ENCODE measurements at regions not wholly inside any gene's neighbourhood (a gene's known extent, or its start where the extent isn't known, plus 50 kb on each side); places are given as distances from the start of the nearest gene placed in this dataset.

DNA sequence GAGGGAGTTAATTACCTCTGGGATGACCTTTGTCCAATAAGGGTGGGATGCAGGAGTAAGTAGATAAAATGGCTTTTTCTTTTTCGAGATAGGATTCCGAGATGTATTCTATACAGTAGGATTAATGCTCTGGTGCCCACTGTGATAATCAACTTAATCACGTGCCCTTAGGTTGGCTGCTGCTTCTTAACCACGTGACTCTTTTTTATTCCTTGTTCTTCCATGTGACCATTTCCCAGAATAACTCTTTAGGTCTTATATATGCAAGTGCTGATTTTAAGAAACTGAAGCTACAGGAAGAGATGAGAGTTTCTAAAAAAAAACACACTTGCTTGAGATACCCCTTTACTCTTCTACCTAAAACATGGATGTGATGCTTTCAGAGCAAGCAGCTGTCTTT lies 1628.9 kb downstream of the PCDH7 start:
- no peak for DNase-seq

DNA sequence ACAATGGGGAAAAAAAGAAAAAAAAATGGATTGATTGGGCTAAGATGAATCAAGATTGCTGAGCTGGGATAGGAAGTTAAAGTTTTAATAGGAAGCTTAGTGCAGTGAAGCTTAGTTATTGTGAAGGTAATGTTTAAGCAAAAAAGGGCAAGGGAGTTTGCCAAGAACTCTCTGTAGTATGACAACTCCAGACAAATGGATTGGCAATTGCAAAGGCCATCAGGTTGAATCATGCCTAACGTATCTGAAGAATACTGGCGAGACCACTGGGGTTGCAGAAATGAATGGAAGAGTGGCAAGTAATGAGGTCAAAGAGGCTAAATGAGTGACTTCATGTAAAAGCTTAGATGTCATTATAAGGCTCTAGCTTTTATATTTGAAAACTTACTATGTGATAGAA lies 1654.0 kb downstream of the PCDH7 start:
- no peak for DNase-seq

DNA sequence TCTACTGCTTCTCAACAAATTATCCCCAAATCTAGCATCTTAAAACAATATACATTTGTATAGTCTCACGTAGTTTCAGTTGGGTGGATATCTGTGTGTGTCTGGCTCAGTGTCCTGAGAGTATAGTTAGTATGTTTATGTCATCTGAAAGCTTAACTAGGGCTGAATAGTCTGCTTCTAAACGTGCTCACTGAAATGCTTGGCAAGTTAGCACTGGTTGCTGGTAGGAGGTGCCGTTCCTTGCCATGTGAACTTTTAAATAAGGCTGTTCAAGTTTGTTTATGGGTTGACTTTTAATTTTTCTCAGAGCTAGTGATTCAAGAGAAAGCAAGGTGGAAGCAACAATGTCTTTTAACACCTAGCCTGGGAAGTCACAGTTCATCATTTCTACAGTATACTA lies 1673.6 kb downstream of the PCDH7 start:
- DNase-seq: no peak

DNA sequence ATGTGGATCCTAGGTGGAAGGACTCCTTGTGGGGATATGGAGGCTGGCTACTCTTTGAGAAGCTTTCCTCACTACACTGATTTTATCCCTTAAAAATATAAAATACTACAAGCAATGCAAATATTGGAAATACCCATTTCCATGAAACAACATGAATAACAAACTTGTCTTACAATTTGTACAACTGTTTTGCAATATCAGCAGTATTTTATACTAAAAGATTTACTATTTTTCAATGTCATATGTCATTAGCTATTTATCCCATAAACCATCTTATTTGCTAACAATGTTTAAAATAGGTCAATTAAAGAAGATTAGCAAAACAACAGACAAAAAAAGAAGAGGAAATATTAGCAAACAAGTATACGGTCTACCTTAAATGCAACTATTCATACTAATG lies 1674.1 kb downstream of the PCDH7 start:
- DNase-seq: no peak

DNA sequence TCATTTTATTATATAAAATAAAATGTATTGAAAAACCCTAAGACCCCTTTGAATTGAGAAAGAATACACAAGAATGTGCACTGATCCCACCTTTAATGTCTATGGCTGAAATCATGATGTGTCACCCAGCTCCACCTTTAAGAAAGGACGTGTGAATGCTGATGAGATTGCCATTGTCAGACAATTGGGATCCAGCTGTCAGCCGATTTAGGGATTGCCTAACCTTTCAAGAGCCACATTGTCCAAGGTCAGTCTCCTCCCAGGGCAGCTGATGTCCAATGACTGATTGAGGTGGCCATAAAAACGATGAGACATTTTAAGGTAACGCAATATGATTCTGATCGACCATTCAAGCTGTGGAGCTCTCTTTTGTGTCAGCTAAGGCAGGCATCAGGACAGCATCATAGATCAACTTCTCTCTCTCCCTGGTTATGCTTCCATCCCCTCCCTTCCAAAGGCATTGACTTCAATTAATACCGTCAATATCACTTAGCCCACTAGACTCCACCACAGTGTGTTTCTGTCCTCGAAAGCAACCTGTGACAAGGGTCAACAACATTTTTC lies 1676.4 kb downstream of the PCDH7 start:
- DNase-seq: no peak

DNA sequence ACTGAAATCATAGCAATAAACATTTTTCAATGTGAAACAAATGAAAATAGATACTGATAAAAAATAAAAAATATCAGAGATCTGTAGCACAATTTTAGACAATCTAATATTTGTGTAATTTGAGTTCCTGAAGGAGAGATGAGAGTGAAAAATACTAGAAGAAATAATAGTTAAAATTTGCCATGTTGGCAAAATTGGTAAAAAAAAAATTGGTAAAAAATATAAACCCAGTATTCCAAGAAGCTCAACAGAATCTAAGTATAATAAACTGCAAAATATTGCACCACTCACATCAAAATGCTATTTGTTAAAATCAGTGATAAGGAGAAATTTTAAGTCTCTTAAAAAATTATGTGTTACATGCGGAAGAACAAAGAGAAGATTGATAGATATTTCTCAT lies 1680.7 kb downstream of the PCDH7 start:
- no peak for DNase-seq

DNA sequence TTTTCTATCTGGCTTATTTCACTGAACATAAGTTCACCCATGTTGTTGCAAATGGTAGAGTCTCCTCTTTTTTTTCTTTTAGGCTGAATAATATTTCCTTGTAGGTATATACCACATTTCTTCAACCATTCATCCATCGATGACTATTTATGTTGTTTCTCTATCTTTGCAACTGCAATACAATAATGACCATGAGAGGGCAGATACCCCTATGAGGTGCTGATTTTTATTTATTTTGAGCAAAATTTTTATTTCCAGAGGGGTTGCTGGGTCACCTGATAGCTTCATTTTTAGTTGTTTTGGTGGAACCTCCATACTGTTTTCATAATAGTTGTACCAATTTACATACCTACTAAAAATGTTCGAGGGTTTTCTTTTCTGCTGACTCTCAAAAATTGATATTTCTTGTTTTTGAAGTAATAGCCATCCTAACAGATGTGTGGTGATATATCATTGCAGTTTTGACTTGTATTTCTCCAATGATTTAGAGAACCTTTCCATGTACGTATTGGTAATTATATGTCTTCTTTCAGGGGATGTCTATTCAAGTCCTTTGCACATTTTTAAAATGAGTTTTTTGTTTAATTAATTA lies 1697.0 kb downstream of the PCDH7 start:
- DNase-seq: no peak

DNA sequence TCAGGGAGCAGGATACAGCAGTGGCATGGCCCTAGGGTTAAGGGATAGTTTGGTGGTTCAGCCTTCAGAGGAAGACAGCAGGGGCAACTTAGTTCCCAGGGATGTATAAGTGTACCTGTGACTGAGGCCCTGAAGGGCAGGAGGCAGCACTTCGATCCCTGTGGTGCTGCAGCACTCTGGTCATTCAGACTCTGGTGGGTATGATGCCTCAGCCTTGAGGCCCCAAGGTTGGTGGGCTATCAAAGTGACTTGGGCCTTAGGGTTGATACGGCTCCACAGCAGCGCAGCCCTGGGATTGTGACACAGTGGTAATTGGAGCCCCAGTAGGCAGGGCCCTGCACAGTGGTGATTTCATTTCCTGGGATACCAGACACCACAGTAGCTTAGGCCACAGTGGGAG lies 1703.1 kb downstream of the PCDH7 start:
- DNase-seq: no peak

DNA sequence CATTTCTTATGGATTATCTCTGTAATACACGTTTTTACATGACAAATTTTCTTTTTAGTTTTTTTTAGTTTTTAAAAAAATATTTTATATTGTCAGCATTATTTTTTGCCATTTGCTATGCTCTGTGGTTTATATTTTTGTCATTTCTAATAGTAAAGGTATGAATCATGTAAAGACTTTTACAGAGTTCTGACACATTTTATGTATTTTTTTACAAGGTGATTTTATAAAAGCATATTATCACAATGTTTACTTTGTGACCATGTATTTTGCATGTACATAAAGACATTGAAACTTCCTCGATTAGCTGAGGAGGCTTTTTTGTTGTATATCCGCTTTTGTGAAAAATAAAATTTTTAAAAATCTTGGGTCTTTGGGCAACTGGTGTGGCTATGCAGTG lies 1705.1 kb downstream of the PCDH7 start:
- DNase-seq: no peak

DNA sequence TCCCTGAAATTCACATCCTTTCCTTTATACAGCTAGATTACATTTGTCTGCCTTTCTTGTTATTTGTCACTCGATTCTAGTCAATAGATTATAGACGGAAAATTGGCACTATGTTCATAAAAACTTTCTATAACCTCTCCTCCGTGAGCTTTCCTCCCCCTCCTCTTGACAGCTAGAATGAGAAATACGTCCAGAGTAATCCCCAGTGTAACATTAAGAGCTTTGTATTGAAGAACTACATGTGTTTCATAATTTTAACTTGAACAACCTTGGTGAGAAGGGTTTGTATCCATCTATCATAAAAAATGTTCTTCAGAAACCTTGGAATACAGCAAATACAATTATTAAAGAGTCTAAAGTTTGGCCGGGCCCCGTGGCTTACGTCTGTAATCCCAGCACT lies 1707.4 kb downstream of the PCDH7 start:
- DNase-seq: no peak

DNA sequence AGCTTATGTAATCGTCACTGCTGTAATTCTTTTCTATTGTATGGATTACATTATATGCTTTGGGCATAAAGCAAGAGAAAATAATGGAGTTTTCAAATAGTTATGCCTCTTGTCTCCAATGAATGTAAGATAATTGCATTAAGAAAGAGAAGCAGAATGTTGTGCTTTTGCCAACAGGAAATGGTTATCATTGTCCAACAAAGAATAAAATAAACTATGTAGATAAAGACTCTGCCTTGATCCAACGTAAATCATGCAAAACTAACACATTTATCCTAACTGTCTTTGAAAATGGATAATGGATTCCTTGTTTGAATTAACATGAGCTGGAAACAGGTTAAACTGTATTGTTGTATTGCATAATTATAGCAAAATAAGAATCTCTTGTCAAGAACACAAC lies 1709.0 kb downstream of the PCDH7 start:
- no peak for DNase-seq

DNA sequence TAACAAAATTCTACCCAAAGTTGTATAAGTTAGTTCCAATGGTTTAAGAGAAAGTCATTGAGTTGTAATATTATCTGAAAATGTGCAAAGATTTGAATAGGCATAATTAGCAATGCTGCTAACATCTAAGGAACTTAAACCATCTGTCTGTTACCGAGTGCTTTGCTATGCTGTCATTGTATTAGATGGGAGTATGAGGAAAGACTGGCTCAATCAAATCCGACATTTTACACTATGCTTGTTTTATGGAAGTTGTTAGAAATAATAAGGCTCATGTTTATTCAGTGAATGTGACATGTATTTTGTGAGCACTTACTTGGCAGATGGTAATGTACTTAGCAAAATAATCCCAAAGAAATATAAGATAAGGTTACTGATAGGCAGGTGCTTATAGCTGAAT lies 1715.1 kb downstream of the PCDH7 start:
- no peak for DNase-seq

DNA sequence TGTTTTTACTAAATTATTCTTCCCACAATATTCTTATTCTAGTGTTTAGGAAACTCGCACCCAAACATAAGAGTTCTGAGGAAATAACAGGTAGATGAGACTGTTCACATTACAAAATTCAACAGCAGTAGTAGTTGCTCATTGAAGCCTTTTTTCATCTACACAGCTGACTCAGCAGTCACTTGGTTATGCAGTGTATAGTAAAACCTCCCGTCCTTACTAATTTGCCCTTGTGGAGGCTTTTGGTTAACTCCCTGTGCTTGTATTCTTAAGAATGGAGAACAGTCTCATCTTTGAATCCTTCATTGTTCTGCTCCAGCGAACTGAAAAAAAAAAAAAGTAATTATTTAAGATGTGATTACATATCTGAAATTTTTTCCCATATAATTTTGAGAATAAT lies 1716.6 kb downstream of the PCDH7 start:
- DNase-seq: no peak

DNA sequence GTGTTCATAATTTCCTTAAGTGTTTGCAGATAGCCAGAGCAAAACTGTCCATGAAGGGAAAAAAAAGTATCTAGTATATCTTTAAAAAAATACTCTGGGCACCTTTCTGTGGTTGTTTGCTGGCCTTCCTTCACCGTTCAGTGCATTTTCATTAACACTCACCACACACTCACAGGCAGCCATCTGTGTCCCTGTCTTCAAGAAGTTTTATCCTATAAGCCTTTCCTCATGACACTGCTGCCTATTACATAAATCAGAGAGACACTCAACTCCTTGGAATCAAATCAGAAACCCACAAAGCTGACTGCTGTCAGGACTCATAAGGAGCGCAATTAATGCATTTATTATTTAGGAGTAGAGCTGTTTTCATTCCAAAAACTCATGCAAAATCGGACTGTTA lies 1720.2 kb downstream of the PCDH7 start:
- no peak for DNase-seq

DNA sequence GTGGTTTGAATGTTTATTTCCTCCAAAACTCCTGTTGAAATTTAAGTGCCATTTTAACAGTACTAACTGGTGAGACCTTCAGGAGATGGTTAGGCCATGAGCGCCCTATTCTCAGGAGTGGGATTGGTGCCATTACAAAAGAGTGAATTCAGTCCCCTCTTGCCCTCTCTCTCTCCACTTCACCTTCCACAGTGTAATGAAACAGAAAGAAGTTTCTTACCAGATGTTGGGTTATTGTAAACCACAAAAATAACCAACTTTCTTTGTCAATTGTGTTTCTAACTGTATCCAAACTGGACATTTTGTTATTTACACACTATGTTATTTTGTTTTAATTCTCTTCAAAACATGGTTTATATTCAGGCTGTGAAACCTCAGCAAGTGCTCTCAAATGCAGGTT lies 1734.3 kb downstream of the PCDH7 start:
- DNase-seq: no peak

DNA sequence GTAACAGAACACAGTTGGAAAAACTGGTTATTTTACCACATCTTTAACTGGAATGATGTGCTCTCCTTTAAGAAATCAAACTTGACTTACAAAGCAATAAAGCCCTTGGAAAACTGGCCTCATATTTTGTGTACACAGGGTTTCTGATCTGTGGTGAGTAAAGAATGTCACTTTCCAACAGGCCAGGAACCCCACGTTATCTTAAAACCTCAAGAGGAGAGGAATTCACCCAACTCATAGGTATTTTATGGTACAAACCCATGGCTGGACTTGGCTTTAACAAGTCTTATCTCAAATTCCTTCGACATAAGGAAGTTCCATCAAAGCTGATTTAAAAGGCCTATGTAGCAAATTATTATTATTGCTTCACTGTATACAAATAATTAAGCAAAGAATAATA lies 1735.1 kb downstream of the PCDH7 start:
- no peak for DNase-seq

DNA sequence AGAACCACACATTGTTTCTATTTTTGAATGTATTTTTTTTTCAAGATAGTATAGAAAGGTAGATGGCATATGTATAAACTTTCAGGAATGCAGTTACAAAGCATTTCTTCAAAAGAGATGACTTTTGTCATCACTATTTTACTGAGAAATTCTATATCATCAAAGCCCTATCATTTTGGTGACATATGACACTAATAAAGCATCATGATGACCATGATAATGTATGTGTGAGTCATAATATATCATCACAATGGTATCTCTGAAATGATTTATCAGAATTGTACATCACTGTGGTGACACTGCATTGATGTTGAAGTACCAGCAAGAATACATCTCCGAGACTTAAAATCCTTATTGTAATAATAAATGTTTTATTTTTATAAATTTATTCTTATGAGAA lies 1740.8 kb downstream of the PCDH7 start:
- DNase-seq: no peak

DNA sequence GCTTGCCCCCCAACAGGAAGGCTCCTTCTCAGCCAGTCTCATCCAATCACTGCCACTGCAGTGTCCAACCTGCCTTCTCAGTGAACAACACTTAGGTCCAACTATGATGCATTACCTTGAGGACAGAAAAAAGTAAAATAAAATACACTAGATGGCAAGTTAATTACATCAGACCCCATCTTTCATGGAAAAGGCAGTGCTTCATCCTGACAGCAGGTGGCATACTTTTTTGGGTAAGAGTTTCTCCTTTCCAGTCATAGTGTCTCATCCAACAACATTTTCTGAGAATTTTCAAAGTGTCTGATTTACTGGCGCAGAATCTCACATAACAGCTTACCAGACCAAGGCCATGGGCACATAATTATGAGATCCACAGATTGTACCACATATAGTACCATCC lies 1742.8 kb downstream of the PCDH7 start:
- DNase-seq: no peak

DNA sequence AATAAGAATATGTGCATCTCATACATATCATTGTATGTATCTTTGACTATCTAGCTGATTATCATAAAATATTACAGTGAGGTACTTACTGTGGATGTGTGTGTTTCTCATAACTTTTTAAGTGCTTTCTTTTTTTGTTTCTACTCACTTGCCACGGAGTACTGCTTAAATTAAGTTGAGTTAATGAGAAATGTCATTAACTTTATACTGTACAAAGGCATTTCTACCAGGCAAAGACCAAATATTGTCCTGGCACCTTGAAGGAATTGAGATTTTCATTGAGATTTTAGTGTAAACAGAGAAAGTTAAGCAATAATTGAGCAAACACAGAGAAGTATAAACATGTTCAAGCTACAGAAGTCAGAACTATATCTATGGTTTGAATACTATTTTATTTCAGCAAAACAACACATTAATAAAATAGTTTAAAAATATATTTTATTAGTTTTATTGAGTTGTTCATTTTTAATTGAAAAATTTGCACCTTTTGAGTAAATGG lies 1750.0 kb downstream of the PCDH7 start:
- DNase-seq: no peak

DNA sequence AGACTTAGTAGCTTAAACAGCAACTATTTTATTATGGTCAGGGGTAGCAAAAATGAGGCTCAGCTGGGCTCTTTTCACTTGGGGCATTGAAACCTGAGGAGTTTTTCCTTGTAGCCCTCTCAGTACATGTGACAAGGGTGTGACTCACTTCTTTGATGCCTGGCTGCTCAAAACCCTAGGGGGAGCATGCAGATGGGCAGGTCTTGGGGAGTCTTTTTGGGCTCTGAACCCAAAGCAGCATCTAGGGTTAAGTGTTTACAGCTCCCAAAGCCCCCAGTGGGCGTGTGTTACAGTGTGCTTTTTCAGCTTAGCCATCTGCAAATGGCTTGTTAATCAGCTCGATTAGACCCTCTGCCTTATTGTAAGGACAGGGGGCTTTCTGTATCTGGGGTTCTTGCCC lies 1752.7 kb downstream of the PCDH7 start:
- DNase-seq: no peak

DNA sequence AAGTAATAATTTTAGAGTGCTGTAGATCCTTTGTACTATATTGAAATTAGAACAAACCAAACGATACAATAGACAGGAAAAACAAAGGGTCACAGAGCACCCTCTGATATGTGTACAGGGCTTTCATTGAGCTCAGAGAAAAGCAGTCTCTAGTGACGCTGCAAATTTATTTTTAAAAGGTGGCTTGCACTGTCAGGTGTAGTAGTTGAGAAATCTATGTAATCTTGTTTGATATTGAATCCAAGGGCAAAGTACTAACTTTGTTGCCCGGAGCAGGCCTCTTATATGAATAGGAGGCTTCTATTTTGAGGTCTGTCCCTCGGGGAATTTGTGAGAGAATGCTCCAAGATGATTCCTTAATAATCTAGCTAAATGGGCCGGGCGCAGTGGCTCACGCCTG lies 1755.5 kb downstream of the PCDH7 start:
- DNase-seq: no peak

DNA sequence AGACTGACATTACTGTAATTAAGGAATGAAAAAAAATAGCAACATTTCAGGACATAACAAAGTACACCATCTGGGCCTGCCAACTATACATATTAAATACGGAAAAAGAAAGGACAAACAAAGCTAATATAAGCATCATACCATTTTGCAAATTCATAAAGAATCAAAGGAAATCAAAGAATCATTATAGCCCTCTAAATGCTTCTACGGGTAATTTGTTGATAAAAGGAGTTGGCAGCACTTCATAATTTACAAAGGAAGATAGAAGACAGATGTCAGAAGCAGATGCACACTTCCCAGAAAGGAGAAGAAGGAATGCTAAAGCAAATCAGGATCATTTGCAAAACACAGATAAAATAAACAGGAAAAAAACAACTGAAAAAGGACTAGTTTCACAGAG lies 1757.3 kb downstream of the PCDH7 start:
- no peak for DNase-seq

DNA sequence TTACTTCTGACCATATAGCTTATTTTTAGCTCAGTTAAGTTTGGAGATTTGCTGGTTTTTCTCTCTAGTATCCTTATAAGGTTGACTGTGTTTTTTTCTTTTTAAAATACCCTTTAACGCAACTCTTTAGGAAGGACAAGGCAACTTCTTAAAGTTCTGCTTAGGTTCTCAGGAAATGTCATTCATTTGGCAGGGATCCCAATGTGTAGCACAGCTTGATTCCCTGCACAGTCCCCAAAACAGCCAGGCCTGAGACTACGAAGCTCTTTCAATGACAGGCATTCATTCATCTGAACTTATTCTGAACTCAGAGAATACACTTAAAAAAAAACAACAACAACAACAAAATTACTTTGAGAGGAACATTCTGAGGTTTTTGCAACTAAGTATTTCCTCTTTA lies 1765.8 kb downstream of the PCDH7 start:
- no peak for DNase-seq

DNA sequence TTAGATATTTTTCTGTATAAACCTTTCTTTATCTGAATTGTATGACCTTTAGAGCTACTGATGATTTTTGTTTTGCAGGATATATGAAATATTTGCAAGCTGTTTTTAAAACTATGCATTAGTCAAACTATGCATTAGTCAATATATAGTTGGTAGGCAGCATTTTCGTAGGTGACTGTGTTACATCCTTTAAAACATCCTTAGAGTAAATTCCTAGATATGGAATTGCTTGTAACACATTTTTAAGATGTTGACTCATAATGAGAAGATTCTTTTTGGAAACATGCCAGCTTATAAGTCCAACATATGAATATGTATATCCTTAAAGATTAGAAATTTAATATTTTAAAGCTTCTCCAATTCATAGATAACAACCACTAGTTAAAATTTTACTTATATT lies 1768.5 kb downstream of the PCDH7 start:
- no peak for DNase-seq

DNA sequence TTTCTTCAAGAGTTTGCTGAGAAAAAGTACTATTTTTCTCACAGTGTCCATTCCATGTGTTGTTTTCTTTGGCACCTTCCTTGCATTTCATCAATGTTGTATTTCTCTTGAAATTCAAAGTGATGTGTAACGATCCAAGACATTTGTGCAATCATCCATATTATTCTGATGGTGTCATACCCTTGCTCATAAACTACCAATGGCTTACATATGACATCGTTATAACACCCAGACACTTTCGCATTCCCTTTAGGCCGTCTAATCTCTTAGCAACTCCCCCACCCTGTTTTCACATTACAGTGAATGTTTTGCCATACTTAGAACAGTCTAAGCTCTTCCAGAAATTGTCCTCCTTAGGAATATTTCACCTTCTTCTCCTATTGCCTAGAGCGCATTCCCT lies 1779.0 kb downstream of the PCDH7 start:
- no peak for DNase-seq

DNA sequence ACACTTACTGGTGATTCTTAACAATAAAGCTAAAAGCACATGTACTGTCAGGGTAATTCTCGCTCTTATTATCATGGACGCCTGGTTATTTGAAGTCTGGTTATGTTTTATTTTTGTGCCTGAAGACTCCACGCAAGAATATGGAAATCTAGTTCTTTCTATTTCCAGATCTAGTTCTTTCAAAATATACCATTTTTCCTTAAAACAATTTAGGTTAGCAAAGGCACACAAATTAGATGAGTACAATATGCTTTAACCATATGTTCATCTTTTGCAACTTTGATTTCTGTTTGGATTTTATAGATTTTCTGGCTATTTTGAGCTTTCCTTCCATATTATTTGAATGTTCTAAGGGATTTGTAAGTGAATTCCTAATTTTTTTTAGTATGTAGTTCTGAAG lies 1783.1 kb downstream of the PCDH7 start:
- no peak for DNase-seq

Data from stimulated activated CD8-positive, alpha-beta memory T cell treated with anti-CD3 and anti-CD28 coated beads, Interleukin-4, amount 100 ng/mL, for 48 hours (primary cell).